Glomerular visceral epithelial cell (primary cell): ENCODE measurements at regions not wholly inside any gene's neighbourhood (a gene's known extent, or its start where the extent isn't known, plus 50 kb on each side); places are given as distances from the start of the nearest gene placed in this dataset.
"Not testable (repeated sequence)": the region's sequence is repeated elsewhere in the genome, so short reads cannot be mapped to it uniquely, and the experiment has no call there.

Source experiments
- DNase-seq: peaks from one replicate; pipeline ENCODE4 v3.0.0-alpha.2; 2016; ENCODE audit errors: extremely low spot score

GRCh38 chr1:54474310-54475251 is 68.4 kb upstream of the SSBP3 start:
- DNase-seq, result no peak

- DNase-seq, result no peak
These were observed 65.4 kb upstream of the SSBP3 start for GRCh38 chr1:54471588-54471987.

GRCh38 chr1:54469444-54469843 is 63.2 kb upstream of the SSBP3 start:
- DNase-seq, result not testable (repeated sequence)

- DNase-seq, result not testable (repeated sequence)
These were observed 62.3 kb upstream of the SSBP3 start for GRCh38 chr1:54468288-54469084.

GRCh38 chr1:54465351-54465811 is 59.2 kb upstream of the SSBP3 start:
- no peak for DNase-seq

- no peak for DNase-seq
These were observed 58.4 kb upstream of the SSBP3 start for GRCh38 chr1:54464477-54465146.

GRCh38 chr1:54464031-54464476 is 57.9 kb upstream of the SSBP3 start:
- no peak for DNase-seq

- no peak for DNase-seq
These were observed 57.3 kb upstream of the SSBP3 start for GRCh38 chr1:54463259-54464030.

GRCh38 chr1:54462597-54463258 is 56.5 kb upstream of the SSBP3 start:
- no peak for DNase-seq

GRCh38 chr1:54461731-54462596 is 55.8 kb upstream of the SSBP3 start:
- DNase-seq, result no peak

GRCh38 chr1:54460861-54461387 is 54.7 kb upstream of the SSBP3 start:
- DNase-seq, result no peak

GRCh38 chr1:54460351-54460750 is 54.2 kb upstream of the SSBP3 start:
- no peak for DNase-seq

GRCh38 chr1:54459726-54460191 is 53.6 kb upstream of the SSBP3 start:
- no peak for DNase-seq

GRCh38 chr1:54459140-54459539 is 52.9 kb upstream of the SSBP3 start:
- DNase-seq, result no peak

- DNase-seq, result no peak
These were observed 50.8 kb upstream of the SSBP3 start for GRCh38 chr1:54456921-54457529.

GRCh38 chr1:54456361-54456760 is 50.2 kb upstream of the SSBP3 start:
- DNase-seq, result no peak
